GM19043 (cell line): ENCODE measurements at regions not wholly inside any gene's neighbourhood (a gene's known extent, or its start where the extent isn't known, plus 50 kb on each side); places are given as distances from the start of the nearest gene placed in this dataset.
"Not testable (repeated sequence)": the region's sequence is repeated elsewhere in the genome, so short reads cannot be mapped to it uniquely, and the experiment has no call there.

Source experiments
- ATAC-seq: cut with Tn5 transposase; IDR thresholded peaks from one replicate; pipeline ENCODE4 v1.9.1; 2021; ENCODE audit warnings: low read depth; ENCODE audit not compliant: unreplicated experiment

GRCh38 chr5:120194650-120195049, 269.4 kb upstream of the PRR16 start:
- not testable (repeated sequence) for ATAC-seq

DNA sequence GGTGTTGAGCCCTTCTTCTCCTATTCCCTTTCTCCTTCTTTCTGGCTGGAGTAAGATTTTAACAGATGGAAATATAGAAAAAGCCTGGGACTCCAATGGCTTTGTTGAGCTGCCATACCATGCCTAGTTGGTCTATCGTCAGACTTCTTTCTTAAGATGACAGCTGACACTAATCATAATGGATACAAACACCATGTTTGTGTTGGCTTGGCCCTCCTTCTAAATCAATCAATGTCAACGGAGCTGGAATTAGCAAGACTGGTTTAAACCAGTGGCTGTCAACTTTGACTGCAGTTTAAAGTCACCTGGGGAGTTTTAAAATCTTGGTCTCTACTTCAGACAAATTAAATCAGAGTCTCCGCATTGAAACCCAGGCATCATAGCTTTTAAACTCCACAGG, 264.5 kb upstream of the PRR16 start:
- ATAC-seq, result no peak

GRCh38 chr5:120207129-120207528, 257.0 kb upstream of the PRR16 start:
- ATAC-seq, result no peak

- ATAC-seq, result no peak
Observed at GRCh38 chr5:120217001-120217400, 247.1 kb upstream of the PRR16 start.

DNA sequence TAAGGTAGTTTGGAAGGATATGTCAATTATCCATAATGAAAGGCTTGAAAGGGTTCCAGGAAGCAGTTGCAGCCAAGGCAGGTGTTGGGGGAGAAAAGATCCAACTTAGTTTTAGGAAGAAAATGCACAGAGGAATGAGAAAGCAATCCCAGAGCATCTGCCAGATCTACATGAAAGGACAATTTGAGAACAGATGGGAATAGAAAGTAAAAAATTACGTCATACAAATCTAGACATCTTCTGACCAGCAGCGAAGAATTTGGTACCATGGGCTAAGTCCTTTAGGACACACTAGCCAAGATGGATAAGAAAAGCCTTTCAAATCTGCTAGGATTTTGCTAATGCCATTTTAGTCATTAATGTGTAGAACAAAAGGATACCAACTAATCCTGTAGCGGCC, 244.1 kb upstream of the PRR16 start:
- ATAC-seq, result no peak

DNA sequence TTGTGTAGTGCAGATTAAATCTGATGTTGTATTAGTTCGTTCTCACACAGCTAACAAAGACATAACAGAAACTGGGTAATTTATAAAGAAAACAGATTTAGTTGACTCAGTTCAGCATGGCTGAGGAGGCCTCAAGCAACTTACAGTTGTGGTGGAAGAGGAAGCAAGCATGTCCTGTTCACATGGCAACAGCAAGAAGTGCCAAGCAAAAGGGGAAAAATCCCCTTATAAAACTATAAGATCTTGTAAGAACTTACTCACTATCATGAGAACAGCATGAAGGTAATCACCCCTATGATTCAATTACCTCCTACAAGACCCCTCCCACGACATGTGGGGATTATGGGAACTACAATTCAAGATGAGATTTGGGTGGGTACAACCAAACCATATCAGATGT, 238.6 kb upstream of the PRR16 start:
- no peak for ATAC-seq

GRCh38 chr5:120228262-120229031, 235.7 kb upstream of the PRR16 start:
- ATAC-seq, result no peak

GRCh38 chr5:120229036-120229435, 235.1 kb upstream of the PRR16 start:
- ATAC-seq, result no peak

GRCh38 chr5:120231563-120231962, 232.5 kb upstream of the PRR16 start:
- ATAC-seq, result no peak

- ATAC-seq, result no peak
Observed at GRCh38 chr5:120236360-120236759, 227.7 kb upstream of the PRR16 start.

DNA sequence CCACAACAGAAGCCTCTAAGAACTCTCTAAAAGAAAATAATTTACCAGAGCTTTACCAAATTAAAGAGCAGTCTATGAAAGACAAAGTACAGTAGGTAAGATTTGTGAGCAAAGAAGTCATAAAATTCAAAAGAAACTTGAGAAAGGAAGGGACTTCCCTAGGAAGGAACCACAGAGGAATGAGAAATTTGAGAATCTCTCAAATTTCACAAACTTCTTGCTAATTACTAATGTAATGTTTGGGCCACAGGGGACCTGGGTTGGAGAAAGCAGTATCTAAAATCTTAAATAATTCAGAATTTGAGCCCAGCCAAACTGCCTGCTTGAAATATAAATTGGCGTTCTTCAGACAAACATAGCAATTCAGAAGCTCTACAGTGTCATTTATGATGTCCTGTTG, 225.0 kb upstream of the PRR16 start:
- ATAC-seq, result no peak

DNA sequence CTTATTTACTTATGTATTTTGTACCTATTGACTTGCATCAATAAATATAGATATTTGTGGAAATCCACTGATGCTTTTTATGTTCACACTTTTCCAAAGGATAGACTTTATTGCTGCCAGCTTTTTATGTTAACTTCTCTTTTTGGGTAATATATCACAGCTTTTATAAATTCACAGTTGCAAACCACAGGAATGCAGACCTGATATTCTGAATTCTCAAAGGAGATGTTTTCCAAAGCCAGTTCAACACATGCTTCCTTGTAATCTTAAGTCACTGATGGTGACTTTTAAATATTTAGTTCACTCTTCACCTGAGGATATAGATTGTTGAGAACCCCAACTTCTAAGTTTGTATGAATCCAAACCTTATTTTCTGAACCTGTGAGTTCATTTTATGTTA, 223.4 kb upstream of the PRR16 start:
- ATAC-seq, result no peak

- no peak for ATAC-seq
Observed at GRCh38 chr5:120241400-120241799, 222.7 kb upstream of the PRR16 start.

DNA sequence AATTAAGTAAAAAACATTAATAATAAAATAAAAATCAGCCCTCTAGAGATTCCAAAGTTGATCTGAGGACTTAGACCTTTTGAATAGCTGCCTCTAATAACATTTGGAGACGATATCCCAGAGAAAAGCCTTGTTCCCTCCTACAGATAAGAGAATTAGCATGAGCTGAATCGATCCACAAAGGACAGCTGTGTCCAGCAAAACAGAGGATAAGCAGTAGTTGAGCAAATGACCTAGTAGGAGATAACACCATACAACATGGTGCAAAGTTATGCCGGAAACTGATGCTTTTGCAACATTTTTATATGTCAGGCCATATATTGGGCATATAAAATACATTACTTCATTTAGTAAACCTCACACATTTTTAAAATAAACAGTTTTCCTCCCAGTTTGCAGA, 212.2 kb upstream of the PRR16 start:
- no peak for ATAC-seq

DNA sequence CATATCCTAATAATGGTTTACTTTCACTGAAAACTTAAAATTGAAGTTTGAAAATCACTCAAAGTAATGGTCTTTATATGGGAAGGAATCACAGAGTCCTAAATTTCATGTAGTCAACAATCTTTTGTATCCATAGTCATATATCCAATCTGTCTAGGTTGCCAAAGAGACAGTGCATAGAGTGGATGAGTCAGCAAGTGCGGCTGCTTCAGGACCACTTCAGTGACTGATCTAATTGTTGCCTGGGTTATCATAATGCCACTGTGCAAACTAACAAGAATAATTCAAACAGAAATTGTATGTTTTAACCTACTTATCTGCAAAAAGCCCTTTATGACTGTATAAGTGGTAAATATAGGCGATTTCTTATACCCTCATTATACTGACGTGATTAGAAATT, 211.3 kb upstream of the PRR16 start:
- ATAC-seq, result no peak

GRCh38 chr5:120254385-120254784, 209.7 kb upstream of the PRR16 start:
- no peak for ATAC-seq

- no peak for ATAC-seq
Observed at GRCh38 chr5:120255214-120255613, 208.9 kb upstream of the PRR16 start.

GRCh38 chr5:120256376-120256775, 207.7 kb upstream of the PRR16 start:
- ATAC-seq, result no peak

DNA sequence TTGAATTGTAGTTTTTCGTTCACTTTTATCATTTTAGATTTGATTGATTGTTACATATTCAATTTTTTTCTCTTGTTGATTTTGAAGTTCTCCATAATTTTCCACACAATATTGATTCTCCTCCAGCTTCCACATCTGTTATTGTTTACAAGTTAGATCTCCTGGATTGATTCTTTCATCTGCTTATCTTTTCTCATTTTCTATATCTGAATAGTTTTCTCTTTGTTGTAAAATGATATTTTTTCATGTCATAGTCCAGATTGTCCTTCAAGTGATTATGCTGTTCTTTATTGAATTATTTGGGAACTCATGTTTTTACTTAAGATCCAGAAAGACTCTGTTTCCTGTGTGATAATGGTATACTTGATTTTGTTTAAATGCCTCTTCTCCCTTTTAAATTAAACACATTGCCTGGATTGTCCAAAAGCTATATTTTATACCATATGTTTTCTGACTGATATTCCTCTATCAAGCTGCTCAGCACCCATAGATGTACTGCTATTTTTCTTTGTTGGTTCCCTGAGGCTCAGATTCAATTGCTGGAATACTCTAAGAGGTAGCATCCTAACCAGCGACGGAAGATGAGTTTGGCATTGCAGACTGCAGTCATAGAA, 206.6 kb upstream of the PRR16 start:
- no peak for ATAC-seq

GRCh38 chr5:120258123-120258522, 206.0 kb upstream of the PRR16 start:
- ATAC-seq, result no peak

DNA sequence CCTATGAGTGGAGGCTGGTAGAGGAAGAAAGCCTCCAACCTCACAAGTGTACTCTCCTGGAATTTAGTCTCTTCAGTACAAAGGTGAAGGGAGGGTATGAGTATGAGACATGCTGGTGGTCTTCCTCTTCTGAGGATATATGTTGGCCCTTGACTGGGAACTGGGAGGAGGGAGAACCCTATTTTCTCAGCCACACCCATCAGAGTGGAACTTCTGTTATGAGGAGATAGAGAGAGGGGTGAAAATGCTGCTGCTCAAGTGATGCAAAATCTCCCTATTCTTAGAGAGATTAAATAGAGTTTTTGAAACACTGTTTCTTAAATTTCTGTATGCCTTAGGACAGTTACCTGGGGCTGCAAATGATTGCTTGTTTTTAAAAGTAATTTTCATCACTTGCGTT, 203.4 kb upstream of the PRR16 start:
- no peak for ATAC-seq

GRCh38 chr5:120270498-120270897, 193.6 kb upstream of the PRR16 start:
- no peak for ATAC-seq
